CD8-positive, alpha-beta memory T cell (primary cell): ENCODE measurements at regions not wholly inside any gene's neighbourhood (a gene's known extent, or its start where the extent isn't known, plus 50 kb on each side); places are given as distances from the start of the nearest gene placed in this dataset.
"Not testable (repeated sequence)": the region's sequence is repeated elsewhere in the genome, so short reads cannot be mapped to it uniquely, and the experiment has no call there.

Experiments
- CTCF ChIA-PET: fragments of 350-600 bp; sonication (Branson Sonifier 250); formaldehyde crosslinking; loops from one replicate; lab custom pipeline; 2021; ENCODE audit warnings: antibody characterized with exemption; lab: Charles Lee
- POLR2A ChIA-PET: fragments of 350-600 bp; sonication (Branson Sonifier 250); formaldehyde crosslinking; loops from one replicate; lab custom pipeline; 2021; ENCODE audit warnings: antibody characterized with exemption; lab: Charles Lee
- DNase-seq, 5 donors: peaks; one replicate each; pipeline versions ENCODE4 v3.0.0 to v3.0.0-alpha.2; 2020 to 2022; ENCODE audit warnings: mixed read lengths in 1 of 5
- H3K27ac ChIP-seq: one replicate; pipeline ENCODE4 v1.7.0; 2013; ENCODE audit warnings: low read depth, mild to moderate bottlenecking, low read length, moderate library complexity
- H3K27me3 ChIP-seq: 2 replicates; pipeline ENCODE4 v1.7.0; 2013; ENCODE audit warnings: low read length, mild to moderate bottlenecking; ENCODE audit not compliant: insufficient read depth, poor library complexity, severe bottlenecking
- H3K36me3 ChIP-seq: 2 replicates; pipeline ENCODE4 v1.7.0; 2013; ENCODE audit warnings: mild to moderate bottlenecking, low read length, moderate library complexity; ENCODE audit not compliant: insufficient read depth
- H3K4me1 ChIP-seq: 2 replicates; pipeline ENCODE4 v1.7.0; 2013; ENCODE audit warnings: mild to moderate bottlenecking, low read length, moderate library complexity; ENCODE audit not compliant: insufficient read depth
- H3K4me3 ChIP-seq: 2 replicates; pipeline ENCODE4 v1.7.0; 2013; ENCODE audit warnings: mild to moderate bottlenecking, low read length
- H3K9me3 ChIP-seq: 2 replicates; pipeline ENCODE4 v1.7.0; 2013; ENCODE audit warnings: mild to moderate bottlenecking, low read length
- H3K27ac Mint-ChIP-seq, 8 donors: one replicate each; pipeline ENCODE4 v1.8.0; 2020 to 2021; ENCODE audit warnings: mixed read lengths in 8 of 8, mild to moderate bottlenecking in 6 of 8, inconsistent platforms in 3 of 8, moderate library complexity in 3 of 8
- H3K27me3 Mint-ChIP-seq, 2 donors: one replicate each; pipeline ENCODE4 v1.8.0; 2020 to 2021; ENCODE audit warnings: mixed read lengths in 2 of 2, mild to moderate bottlenecking in 1 of 2, moderate library complexity in 1 of 2
- H3K36me3 Mint-ChIP-seq, 3 donors: one replicate each; pipeline ENCODE4 v1.8.0; 2020 to 2021; ENCODE audit warnings: mixed read lengths in 3 of 3, inconsistent platforms in 1 of 3, mild to moderate bottlenecking in 1 of 3
- H3K4me1 Mint-ChIP-seq, 3 donors: one replicate each; pipeline ENCODE4 v1.8.0; 2020 to 2021; ENCODE audit warnings: mixed read lengths in 3 of 3, inconsistent platforms in 1 of 3, mild to moderate bottlenecking in 1 of 3
- H3K4me3 Mint-ChIP-seq, 7 donors: one replicate each; pipeline ENCODE4 v1.8.0; 2020 to 2021; ENCODE audit warnings: mixed read lengths in 7 of 7, mild to moderate bottlenecking in 6 of 7, moderate library complexity in 4 of 7, inconsistent platforms in 2 of 7
- H3K9me3 Mint-ChIP-seq, 5 donors: one replicate each; pipeline ENCODE4 v1.8.0; 2020 to 2022; ENCODE audit warnings: mixed read lengths in 5 of 5, mild to moderate bottlenecking in 3 of 5, moderate library complexity in 2 of 5, inconsistent platforms in 1 of 5

DNA sequence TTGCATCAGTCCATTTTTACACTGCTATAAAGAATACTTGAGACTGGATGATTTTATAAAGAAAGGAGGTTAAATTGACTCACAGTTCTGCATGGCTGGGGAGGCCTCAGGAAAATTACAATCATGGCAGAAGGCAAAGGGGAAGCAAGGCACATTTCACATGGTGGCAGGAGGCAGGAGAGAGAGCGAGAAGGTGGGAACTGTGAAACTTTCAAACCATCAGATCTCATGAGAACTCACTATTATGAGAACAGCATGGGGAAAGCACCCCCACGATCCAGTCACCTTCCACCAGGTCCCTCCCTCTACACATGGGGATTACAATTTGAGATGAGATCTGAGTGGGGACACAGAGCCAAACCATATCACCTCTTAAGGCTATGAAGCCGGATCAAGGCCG, 441.0 kb upstream of the CBLB start:
- H3K4me1 ChIP-seq, H3K4me1 Mint-ChIP-seq, H3K36me3 ChIP-seq, H3K27ac ChIP-seq, POLR2A ChIA-PET, H3K4me3 Mint-ChIP-seq, H3K36me3 Mint-ChIP-seq, DNase-seq, CTCF ChIA-PET, H3K9me3 Mint-ChIP-seq, H3K27me3 ChIP-seq, H3K9me3 ChIP-seq, H3K4me3 ChIP-seq, H3K27me3 Mint-ChIP-seq: not testable (repeated sequence)
- H3K27ac Mint-ChIP-seq, result peak overlapping the region in 1 of 8 donors; percentile 20

DNA sequence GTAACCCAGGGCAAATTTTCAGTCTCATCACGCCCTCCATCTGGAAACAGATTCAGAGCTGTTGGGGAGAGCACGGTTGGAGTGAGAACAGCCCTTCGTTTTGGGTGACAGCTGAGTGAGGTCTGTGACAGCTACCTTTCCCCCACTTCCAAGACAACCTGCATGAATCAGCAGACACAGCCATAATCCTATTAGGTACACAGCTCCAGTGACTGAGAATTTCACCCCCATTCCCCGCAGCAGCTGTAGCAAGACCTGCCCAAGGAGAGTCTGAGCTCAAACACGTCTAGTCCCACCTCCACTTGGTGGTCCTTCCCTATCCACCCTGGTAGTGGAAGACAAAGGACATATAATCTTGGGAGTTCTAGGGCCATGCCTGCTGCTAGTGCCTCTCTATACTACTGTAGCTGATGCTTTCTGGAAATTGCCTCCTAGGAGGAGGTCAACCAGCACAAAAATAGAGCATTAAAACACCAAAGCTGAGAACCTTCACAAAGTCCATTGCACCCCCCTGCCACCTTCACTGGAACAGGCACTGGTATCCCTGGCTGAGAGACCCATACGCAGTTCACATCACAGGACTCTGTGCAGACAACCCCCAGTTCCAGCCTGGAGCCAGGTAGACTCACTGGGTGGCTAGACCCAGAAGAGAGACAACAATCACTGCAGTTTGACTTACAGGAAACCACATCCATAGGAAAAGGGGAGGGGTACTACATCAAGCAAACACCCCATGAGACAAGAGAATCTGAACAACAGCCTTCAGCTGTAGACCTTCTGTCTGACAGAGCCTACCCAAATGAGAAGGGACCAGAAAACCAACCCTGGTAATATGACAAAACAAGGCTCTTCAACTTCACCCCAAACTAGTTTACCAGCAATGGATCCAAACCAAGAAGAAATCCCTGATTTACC, 448.6 kb upstream of the CBLB start:
- H3K9me3 Mint-ChIP-seq, result peaks cover 0 to 2% (median 0%) of the 10 kb centered on the region in 5 donors
- H3K4me3 Mint-ChIP-seq, result peak overlapping the region in 2 of 7 donors; percentile 2 to 42
- H3K27me3 ChIP-seq, result no peaks in the 10 kb centered on the region
- CTCF ChIA-PET, result no interaction called here
- H3K27ac ChIP-seq, result no peak overlapping the region
- no peaks in the 10 kb centered on the region for H3K36me3 ChIP-seq
- DNase-seq, result peak in 1 of 5 donors; percentile 59
- no peaks in the 10 kb centered on the region for H3K9me3 ChIP-seq
- peak overlapping the region in 4 of 8 donors; percentile 5 to 52 (median 20) for H3K27ac Mint-ChIP-seq
- H3K27me3 Mint-ChIP-seq, result no peaks in the 10 kb centered on the region
- peaks cover 0 to 31% (median 0%) of the 10 kb centered on the region in 3 donors for H3K36me3 Mint-ChIP-seq
- POLR2A ChIA-PET, result no interaction called here
- no peak overlapping the region for H3K4me3 ChIP-seq
- H3K4me1 ChIP-seq, result peaks cover 9% of the 10 kb centered on the region
- H3K4me1 Mint-ChIP-seq, result peaks cover 14 to 19% (median 17%) of the 10 kb centered on the region in 3 donors

DNA sequence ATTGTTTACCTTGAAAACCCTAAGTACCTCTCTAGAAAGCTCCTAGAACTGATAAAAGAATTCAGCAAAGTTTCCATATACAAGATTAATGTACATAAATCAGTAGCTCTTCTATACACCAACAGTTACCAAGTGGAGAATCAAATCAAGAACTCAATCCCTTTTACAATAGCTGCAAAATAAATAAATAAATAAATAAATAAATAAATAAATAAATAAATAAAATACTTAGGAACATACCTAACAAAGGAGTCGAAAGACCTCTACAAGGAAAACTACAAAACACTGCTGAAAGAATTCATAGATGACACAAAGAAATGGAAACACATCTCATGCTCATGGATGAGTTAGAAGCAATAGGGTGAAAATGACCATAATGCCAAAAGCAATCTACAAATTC, 452.6 kb upstream of the CBLB start:
- H3K4me3 Mint-ChIP-seq, H3K27me3 ChIP-seq, CTCF ChIA-PET, H3K27ac Mint-ChIP-seq, DNase-seq, H3K4me1 ChIP-seq, H3K36me3 ChIP-seq, H3K27me3 Mint-ChIP-seq, H3K4me3 ChIP-seq, H3K27ac ChIP-seq, H3K9me3 ChIP-seq, POLR2A ChIA-PET: not testable (repeated sequence)
- Mint-ChIP-seq H3K4me1 (peaks cover 19 to 28% (median 22%) of the 10 kb centered on the region in 3 donors), H3K36me3 (peaks cover 2 to 34% (median 4%) of the 10 kb centered on the region in 3 donors), H3K9me3 (peaks cover 6 to 20% (median 16%) of the 10 kb centered on the region in 5 donors)

DNA sequence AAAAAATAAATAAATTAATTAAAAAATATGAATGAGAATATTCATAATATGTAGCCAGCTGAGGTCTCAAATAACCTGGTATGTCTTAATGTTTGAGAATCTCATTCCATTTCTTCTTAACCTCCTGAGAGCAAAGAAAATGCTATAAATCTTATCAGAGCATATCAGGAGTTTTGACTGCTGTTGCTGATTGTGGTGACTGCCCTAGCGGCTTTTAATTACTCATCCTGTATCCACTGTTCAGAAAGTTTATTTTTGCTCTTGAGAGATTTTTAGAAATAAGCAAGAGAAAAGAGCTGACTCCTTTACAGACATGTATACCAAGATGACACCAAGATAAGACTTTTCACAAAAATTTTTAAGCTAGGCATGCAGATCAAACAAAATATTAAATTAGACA, 454.8 kb upstream of the CBLB start:
- H3K27ac ChIP-seq, result no peak overlapping the region
- no peaks in the 10 kb centered on the region for H3K36me3 ChIP-seq
- no peaks in the 10 kb centered on the region for H3K27me3 ChIP-seq
- ChIA-PET POLR2A (no interaction called here), CTCF (no interaction called here)
- no peak for DNase-seq
- no peaks in the 10 kb centered on the region for H3K4me1 ChIP-seq
- peaks cover 5 to 20% (median 16%) of the 10 kb centered on the region in 5 donors for H3K9me3 Mint-ChIP-seq
- no peak overlapping the region for H3K4me3 Mint-ChIP-seq
- no peak overlapping the region for H3K4me3 ChIP-seq
- no peak overlapping the region for H3K27ac Mint-ChIP-seq
- peaks cover 2 to 24% (median 4%) of the 10 kb centered on the region in 3 donors for H3K36me3 Mint-ChIP-seq
- peaks cover 20 to 27% (median 23%) of the 10 kb centered on the region in 3 donors for H3K4me1 Mint-ChIP-seq
- no peaks in the 10 kb centered on the region for H3K27me3 Mint-ChIP-seq
- H3K9me3 ChIP-seq, result no peaks in the 10 kb centered on the region

GRCh38 chr3:106326941-106327695, 458.3 kb upstream of the CBLB start:
- peaks cover 5 to 20% (median 16%) of the 10 kb centered on the region in 5 donors for H3K9me3 Mint-ChIP-seq
- CTCF ChIA-PET, result no interaction called here
- no peaks in the 10 kb centered on the region for H3K27me3 ChIP-seq
- H3K27ac ChIP-seq, result no peak overlapping the region
- H3K4me3 ChIP-seq, result no peak overlapping the region
- peak overlapping the region in 6 of 7 donors; percentile 45 to 84 (median 60) for H3K4me3 Mint-ChIP-seq
- DNase-seq, result no peak
- no peaks in the 10 kb centered on the region for H3K36me3 ChIP-seq
- POLR2A ChIA-PET, result no interaction called here
- no peaks in the 10 kb centered on the region for H3K9me3 ChIP-seq
- peaks cover 2 to 8% (median 4%) of the 10 kb centered on the region in 3 donors for H3K36me3 Mint-ChIP-seq
- no peaks in the 10 kb centered on the region for H3K4me1 ChIP-seq
- no peaks in the 10 kb centered on the region for H3K27me3 Mint-ChIP-seq
- H3K4me1 Mint-ChIP-seq, result peaks cover 33 to 47% (median 42%) of the 10 kb centered on the region in 3 donors
- peak overlapping the region in 7 of 8 donors; percentile 3 to 90 (median 47) for H3K27ac Mint-ChIP-seq

- POLR2A ChIA-PET, result no interaction called here
- no peaks in the 10 kb centered on the region for H3K27me3 ChIP-seq
- H3K4me1 ChIP-seq, result no peaks in the 10 kb centered on the region
- no peak for DNase-seq
- H3K36me3 ChIP-seq, result no peaks in the 10 kb centered on the region
- CTCF ChIA-PET, result no interaction called here
- H3K36me3 Mint-ChIP-seq, result peaks cover 2 to 8% (median 4%) of the 10 kb centered on the region in 3 donors
- H3K27me3 Mint-ChIP-seq, result no peaks in the 10 kb centered on the region
- H3K27ac ChIP-seq, result no peak overlapping the region
- no peak overlapping the region for H3K4me3 ChIP-seq
- peaks cover 5 to 20% (median 16%) of the 10 kb centered on the region in 5 donors for H3K9me3 Mint-ChIP-seq
- peak overlapping the region in 1 of 7 donors; percentile 84 for H3K4me3 Mint-ChIP-seq
- peak overlapping the region in 3 of 8 donors; percentile 10 to 90 (median 72) for H3K27ac Mint-ChIP-seq
- H3K4me1 Mint-ChIP-seq, result peaks cover 35 to 51% (median 45%) of the 10 kb centered on the region in 3 donors
- no peaks in the 10 kb centered on the region for H3K9me3 ChIP-seq
Observed at GRCh38 chr3:106327696-106328025, 458.8 kb upstream of the CBLB start.

- CTCF ChIA-PET, result no interaction called here
- Mint-ChIP-seq H3K4me1 (peaks cover 41 to 57% (median 50%) of the 10 kb centered on the region in 3 donors), H3K27me3 (no peaks in the 10 kb centered on the region), H3K36me3 (peaks cover 2 to 6% (median 4%) of the 10 kb centered on the region in 3 donors), H3K9me3 (peaks cover 5 to 18% (median 15%) of the 10 kb centered on the region in 5 donors), H3K27ac (no peak overlapping the region), H3K4me3 (no peak overlapping the region)
- no peaks in the 10 kb centered on the region for H3K36me3 ChIP-seq
- H3K4me1 ChIP-seq, result no peaks in the 10 kb centered on the region
- POLR2A ChIA-PET, result no interaction called here
- no peaks in the 10 kb centered on the region for H3K27me3 ChIP-seq
- H3K4me3 ChIP-seq, result no peak overlapping the region
- DNase-seq, result no peak
- no peaks in the 10 kb centered on the region for H3K9me3 ChIP-seq
- H3K27ac ChIP-seq, result no peak overlapping the region
Observed at GRCh38 chr3:106328224-106328623, 459.4 kb upstream of the CBLB start.

- CTCF ChIA-PET, result no interaction called here
- peaks cover 0 to 9% (median 5%) of the 10 kb centered on the region in 5 donors for H3K9me3 Mint-ChIP-seq
- H3K27ac ChIP-seq, result no peak overlapping the region
- H3K9me3 ChIP-seq, result no peaks in the 10 kb centered on the region
- H3K4me3 ChIP-seq, result no peak overlapping the region
- no peak overlapping the region for H3K27ac Mint-ChIP-seq
- peaks cover 3% of the 10 kb centered on the region for H3K4me1 ChIP-seq
- H3K36me3 Mint-ChIP-seq, result peaks cover 0 to 5% (median 2%) of the 10 kb centered on the region in 3 donors
- POLR2A ChIA-PET, result no interaction called here
- no peaks in the 10 kb centered on the region for H3K36me3 ChIP-seq
- no peak for DNase-seq
- no peaks in the 10 kb centered on the region for H3K27me3 Mint-ChIP-seq
- no peaks in the 10 kb centered on the region for H3K27me3 ChIP-seq
- H3K4me1 Mint-ChIP-seq, result peaks cover 54 to 70% (median 62%) of the 10 kb centered on the region in 3 donors
- H3K4me3 Mint-ChIP-seq, result no peak overlapping the region
Observed at GRCh38 chr3:106329521-106329920, 460.7 kb upstream of the CBLB start.
